ENCODE measurements at regions not wholly inside any gene's neighbourhood (a gene's known extent, or its start where the extent isn't known, plus 50 kb on each side); places are given as distances from the start of the nearest gene placed in this dataset.

DNA sequence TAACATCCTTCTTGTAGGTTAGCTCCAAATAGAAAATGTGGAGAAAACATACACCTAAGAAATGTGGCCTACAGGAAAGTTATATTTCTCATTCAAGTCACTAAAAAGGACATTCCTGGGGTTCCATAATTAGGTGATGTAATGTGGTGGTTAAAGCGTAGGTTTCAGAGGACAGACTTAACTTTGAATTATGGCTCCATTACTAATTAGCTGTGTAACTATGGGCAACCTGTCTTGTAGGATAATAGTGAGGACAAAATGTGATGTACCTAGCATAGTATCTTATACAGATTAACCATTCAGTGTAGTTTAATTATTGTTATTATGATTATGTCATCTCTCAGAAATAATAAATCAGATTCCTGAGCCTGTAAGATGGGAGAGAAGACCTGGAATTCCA lies 602.5 kb downstream of the TSN start:
- no peak for DNase-seq

DNA sequence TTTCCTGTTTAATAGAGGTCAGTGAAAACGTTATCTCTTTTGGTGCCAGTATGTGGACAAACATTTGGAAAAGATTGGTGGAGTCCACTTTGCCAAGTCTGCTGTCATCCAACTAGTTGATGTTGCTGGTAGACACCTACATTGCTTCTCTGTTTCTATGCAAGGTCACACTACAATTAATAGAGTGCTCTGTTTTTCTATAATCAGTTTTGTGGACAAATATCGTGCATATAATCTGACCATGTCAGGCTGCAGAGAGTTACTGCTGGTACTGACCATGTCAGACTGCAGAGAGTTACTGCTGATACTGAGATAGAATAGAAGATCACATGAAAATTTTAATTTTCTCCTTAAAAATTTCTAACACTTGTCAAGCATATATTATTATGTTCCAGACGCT lies 603.3 kb downstream of the TSN start:
- DNase-seq: no peak

DNA sequence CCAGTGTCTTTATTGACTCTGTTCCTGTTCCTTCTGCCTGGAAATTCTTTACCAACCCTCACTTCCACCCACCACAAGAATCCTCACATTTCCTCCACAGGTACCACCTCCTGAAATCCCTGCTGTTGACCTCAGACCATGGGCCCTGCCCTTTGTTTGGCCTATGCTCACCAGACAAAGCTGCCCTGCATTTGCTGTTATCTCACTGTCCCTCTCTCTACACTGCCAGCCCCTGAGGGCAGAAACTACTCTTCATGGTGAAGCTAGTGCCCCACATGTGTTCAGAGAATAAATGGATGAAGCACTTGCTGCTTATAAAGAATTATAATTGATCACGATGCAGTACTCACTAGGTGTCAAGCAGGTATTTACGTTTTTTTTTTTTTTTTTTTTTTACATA lies 608.4 kb downstream of the TSN start:
- no peak for DNase-seq

DNA sequence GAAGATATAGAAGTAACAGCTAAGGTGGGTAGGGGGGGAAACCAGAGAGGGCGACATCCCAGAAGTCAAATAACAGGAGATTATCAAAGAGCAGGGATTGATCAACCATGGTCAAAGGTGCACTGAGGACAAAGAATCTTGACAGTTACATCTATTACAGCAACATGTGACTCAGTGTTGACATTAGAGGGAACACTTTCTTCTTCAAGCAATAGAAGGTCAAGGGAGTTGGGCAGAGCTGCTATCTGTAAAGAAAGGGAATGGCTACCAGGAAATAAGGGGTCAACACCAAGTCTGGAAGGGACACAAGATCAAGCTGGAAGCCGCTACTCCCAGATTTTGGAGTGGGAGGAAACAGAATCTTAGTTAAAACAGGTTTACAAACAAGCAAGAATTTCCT lies 611.0 kb downstream of the TSN start:
- DNase-seq: no peak

DNA sequence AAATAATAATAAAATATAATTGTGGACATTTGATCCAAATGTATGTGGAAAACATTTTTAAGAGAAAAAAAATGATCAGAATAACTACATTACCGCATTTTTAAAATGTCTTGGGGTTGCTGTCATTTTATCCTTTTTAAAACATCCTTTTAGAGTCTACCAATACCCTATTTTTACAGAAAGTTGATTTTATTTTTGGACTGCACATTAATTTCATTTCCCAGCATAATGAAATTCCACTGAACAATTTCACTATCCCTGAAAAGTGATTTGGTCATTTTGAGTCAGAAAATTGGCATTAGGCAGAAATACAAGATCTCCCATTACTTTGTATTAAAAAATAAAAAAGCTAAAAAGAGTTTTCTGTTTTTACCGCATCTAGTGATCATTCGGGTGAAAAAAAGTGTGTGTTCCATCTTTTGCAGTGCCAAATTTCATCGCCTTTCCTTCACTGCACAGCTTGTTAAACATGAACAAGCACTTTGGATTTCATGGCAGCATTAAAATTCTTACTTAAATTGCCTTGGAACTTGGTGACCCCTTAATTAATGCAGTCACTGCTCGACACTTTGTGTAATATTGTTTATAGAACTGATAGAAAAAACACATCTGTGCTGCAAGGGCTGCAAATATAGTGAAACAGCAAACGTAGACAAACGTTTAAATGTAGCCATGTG lies 611.7 kb downstream of the TSN start:
- DNase-seq: no peak

DNA sequence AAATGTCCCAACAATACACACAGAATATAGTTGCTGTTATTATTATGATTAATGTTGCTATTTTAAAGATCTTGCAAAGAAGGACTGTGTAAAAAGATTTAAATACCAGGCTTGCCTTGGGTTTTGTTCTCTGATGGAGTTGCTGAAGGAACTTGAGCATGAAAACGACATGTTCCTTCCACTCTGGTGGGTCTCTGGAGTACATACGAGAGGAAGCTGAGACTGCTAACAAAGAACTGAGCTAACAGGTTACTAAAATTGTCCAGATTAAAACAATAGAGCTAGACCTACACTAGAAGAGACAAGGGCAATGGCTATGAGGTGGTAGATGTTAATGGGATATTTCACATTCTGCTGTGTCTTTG lies 612.2 kb downstream of the TSN start:
- DNase-seq: no peak

DNA sequence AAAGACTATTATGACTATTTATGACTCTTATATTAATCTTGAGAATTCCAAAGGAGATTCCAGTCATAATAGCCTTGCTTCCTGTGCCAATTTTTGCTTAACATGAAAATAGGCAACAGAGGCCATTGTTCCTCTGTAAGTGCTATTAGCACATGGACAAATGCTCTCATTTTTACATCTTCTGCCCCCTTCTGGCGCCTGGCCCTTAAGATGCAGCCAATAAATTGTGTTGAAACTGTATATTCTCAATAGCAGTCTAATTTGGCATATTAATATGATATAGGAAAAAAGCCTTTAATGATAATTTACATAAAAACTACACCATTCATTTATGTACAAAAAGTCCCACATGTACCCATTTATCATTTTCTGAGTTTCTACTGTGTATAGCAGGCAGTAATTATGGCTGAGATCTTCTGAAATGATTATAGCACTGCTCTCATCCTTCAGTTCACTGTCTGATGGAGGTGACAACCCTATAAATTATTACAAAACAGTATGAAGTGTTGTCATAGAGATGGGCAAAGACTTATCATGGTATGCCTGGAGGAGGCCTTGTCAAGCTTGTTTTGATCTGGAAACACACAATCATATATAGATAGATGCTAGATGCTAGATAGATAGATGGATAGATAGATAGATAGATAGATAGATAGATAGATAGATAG lies 613.3 kb downstream of the TSN start:
- DNase-seq: no peak

DNA sequence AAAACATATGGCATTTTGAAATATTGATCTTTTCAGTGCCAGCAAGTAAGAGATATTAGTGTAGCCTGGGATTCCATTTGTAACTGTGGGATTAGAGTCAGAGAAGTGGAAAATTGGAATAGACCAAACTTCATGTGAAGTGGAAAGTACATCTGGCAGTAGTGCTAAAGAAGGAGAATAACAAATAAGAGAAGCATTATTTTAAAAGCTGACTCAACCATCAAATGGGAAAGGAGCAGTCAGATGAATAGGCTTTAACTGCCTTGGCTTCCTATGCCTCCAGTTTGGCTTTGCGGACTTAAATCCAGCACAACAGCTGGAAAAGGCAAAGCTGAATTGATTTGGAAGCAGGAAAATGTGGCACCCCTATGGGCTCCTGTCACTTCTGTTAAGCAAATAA lies 623.1 kb downstream of the TSN start:
- no peak for DNase-seq

DNA sequence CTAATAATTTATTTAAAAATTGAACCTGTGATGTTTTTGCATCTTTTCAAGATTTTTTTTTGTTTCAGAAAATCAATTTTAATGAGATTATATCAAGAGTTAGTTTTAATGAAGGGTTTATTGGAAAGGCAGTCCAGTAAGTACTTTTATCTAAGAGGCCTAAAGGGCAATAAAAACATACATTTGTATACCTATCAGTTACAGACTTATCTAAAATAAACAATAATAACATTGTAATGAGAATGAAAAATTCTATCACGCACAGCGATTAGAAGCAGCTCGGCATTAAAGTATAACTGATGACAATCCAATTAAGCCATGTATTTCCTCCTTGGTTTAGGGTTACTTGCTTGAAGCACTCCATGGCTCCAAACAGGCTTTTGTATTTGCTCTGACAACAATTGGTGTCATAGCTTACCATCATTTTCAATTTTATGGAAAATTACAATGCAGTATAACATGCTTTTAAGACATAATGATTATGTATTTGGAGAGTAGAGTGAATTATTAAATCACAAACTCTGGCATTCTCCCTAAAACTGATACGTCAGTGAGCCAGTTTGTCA lies 629.4 kb downstream of the TSN start:
- DNase-seq: no peak

DNA sequence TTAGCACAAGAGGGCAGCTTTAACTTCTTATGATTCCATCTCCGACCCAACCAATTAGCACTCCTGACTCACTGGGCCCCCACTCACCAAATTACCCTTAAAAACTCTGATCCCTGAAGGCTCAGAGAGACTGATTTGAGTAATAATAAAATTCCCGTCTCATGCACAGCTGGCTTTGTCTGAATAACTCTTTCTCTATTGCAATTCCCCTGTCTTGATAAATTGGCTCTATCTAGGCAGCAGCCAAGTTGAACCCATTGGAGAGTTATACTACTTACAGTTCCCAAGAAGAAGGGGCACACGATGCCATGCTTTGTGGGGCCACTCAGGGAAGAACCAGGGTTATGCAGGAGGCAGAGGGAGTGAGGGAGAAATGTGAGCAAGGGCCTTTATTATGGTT lies 632.8 kb downstream of the TSN start:
- DNase-seq: no peak

DNA sequence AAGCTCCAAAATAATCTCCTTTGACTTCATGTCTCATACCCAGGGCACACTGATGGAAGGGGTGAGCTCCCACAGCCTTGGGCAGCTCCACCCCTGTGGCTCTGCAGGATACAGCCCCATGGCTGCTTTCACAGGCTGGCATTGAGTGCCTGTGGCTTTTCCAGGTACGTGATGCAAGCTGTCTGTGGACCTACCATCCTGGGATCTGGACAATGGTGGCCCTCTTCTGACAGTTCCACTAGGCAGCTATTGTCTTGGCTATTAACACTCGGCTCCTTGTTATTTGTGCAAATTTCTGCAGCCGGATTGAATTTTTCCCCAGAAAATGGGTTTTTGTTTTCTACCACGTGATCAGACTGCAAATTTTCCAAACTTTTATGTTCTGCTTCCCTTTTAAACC lies 634.2 kb downstream of the TSN start:
- DNase-seq: no peak

DNA sequence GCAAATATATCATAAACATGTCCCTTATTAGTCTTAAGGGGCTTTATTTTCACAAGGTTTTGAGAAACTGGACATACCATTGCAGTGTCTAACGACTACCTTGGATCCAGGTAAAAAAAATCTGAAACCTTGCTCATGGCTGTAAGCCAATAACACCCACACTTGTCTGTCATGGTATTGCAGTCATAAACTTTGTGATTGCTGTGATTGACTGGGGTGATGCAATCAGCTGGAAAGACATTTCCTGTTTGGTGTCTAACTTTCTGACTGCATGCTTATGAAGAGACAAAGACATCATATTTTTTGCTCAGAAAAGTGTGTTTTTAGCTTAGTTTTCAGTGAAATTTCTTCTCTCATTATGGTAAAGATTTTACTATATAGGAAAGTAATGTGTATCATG lies 635.0 kb downstream of the TSN start:
- DNase-seq: no peak

DNA sequence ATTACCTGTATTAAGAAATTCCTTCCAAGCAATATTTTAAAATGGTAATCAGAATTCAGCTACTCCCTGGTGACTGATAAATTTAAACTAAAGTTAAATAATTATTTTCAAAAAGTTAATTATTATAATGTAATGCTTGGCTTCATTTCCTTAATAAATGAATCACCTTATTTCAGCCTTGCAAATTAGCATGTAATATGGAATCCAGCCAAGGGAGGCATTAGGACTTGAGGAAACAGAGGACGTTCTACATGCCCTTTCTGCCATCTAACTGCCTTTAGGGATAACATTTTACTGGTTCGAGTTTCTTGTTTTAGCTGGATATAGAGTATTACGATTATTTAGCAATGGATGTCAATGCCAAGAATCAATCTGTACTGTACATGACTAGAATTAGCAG lies 636.3 kb downstream of the TSN start:
- no peak for DNase-seq

DNA sequence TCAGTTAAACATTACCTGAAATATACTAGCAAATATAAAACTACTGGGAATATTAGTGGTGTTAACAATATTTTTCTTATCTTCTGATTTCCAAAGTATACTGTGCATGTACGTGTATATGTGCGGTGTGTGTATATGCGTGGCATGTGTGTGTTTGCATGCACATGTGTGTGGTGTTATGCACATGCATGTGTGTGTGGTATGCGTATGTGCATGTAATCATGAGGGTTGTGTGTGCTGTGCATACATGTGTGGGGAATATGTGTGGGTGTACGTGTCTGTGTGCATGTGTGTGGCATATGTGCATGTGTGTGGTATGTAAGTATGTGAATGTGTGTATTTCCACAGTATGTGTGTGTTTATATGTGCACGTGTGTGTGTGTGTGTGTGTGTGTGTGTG lies 640.2 kb downstream of the TSN start:
- DNase-seq: no peak

DNA sequence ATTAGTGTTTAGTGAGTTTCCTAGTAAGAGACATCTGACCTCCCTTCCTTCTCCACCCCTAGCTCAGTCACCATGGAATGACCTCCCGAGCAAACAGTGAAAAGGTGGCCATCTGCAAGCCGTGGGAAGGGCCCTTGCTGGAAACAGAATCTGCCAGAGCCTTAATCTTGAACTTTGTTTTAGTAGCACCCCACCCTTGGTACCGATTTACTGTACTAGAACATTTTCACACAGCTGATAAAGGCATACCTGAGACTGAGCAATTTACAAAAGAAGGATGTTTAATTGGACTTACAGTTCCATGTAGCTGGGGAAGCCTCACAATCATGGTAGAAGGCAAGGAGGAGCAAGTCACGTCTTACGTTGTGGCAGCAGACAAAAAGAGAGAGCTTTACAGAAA lies 655.8 kb downstream of the TSN start:
- no peak for DNase-seq

DNA sequence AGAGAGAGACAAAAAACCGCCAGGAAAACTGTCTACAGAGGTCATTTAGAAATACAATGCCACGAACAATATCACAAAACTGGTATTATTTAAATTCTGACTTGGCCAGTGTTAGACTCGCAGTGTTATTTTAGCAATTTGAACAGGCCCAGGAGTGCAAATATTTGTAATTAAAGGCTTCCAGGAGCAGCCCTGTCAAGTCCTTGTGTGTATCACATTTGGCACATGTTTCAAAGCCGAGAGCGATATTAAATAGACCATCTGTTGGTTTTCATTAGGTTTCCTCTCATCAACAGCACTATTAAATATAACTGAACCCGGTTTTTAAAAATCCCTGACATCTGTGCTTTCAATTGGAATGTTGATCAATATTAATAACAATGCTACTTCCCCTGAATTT lies 656.9 kb downstream of the TSN start:
- DNase-seq: no peak

DNA sequence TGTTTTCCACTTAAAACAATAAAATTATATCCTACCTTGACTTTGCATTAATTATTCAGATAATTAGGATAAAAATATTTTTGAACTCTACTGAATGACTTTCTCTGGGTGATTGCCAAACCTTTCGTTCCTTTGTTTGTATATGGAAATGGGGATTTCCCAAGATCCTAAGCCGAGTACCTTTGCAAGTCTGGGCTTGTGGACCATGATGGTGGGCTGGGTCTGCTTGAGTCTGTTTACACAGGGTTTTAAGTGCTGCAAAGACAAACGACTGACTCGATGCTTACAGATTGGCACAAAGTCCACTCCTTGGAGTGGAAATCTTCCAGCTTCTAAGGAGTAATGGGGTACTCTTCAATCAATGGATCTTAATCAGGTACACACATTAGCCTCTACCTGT lies 659.5 kb downstream of the TSN start:
- no peak for DNase-seq

DNA sequence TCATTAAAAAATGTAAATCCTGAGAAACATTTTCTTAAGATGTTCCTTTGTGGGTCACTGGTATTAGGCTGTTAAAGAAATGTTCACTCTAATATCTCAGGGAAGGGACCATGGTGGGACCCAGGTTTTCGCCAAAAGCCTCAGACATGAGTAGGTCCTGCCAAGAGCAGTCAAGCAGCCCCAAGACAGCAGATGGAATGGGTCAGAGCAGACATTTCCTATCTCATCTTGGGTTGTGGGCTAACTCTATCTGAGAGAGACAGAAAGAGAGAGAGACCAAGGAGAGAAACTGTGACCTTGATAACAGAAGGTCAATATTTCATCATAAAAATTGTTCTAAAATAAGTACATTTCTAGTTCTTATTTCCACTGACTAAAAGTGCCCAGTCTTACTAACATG lies 661.7 kb downstream of the TSN start:
- DNase-seq: no peak

DNA sequence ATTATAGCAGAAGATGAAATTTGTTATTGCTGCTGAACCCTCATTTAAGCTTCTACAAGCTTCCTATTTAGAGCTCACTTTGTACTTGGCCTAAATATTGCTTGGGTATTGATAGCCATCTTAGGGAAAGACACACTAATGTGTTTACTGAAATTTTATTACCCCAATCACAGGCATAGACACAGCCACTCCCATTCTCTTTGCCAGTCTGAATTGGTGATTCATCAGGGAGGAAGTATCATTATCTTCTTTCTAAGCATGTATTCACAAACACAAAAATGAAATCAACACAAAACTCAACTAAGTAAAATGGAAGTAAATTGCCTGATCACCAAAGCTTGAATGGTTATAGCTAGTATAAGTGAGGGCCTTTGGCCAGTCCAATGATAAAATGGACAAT lies 666.3 kb downstream of the TSN start:
- no peak for DNase-seq

DNA sequence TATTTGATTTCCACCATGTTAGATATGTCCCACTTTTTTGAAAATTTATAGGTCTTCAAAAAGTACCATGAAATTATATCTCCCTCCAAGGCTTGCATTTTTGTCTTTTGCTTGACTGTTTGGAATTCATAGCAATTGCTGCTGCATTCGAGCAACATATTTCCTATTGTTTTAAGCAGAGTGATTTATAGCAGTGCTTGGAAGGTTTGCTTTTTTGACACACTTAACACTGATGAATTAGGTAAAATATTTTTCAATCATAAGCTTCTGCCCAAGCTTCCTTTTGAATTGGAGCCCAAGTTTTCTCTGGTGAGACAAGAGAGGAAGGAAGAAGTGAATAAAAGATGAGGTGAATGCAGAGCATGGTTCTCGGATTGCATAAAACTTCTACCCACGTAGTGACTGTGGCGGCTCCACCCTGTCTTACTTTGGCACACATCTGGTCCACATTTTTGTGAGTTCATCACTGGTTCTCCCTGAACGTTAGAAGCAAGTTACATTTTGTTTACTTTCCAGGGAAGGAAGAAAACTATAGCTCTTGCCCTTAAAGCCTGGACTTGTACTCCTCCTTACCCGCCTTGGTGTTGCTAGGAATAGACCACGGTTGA lies 667.0 kb downstream of the TSN start:
- DNase-seq: no peak

DNA sequence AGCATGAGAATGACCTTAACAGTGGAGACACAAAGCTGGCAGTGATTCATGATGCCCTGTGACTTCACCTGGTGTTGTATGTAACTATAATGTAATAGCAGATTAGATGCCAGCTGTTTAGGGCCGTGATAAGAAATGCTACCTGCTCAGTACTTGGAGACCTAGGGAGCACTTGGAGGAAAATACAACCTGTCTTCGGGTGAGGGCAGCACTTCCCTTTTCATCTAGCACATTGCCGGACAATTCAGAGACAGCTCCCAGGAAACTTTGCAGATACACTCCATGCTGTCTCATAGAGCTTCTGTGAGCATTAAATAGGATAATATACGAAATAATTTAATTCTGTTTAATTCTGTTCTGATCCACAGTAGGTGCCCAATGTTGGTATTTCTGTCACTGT lies 668.5 kb downstream of the TSN start:
- DNase-seq: no peak

DNA sequence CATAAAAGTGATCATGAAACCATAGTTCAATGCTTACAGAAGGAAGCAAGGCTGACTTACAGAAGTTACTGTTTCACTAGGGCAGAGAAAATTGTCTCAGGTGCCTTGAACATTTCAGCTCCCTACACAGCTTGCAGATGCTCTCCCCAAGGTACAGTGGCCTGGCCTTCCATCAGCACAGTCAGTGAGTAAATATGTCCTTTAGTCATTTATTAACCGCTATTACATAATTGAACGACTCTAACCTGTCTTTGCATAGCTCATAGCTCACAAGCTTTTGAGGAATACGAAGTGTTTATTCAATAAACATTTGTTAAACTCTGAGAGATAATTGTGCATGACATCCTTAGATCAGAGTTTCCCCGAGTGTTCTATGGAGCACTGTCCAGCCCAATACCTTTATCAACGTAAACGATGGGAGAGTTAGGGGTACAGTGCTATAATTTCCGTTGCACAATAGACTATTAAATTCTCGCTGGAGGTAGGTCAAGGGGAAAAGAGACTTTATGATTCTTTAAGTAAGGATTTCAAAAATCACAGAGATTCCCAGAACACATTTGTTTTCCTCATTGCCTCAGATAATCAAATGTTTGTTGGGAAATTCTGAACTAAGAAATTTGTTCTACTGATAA lies 677.8 kb downstream of the TSN start:
- DNase-seq: no peak

DNA sequence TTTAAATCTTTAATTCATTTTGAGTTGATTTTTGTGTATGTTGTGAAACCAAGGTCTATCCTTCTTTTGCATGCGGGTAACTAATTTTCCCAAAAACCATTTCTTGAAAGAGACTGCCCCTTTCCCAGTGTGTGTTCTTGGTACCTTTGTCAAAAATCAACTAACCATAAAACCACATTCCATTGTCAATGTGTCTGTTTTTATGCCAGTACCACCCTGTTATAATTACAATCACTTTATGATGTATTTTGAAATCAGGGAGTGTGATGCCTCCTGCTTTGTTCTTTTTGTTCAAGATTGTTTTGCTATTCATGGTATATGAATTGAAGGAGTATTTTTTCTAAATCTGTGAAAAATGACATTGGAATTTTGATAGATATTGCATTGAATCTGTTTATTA lies 689.6 kb downstream of the TSN start:
- no peak for DNase-seq

DNA sequence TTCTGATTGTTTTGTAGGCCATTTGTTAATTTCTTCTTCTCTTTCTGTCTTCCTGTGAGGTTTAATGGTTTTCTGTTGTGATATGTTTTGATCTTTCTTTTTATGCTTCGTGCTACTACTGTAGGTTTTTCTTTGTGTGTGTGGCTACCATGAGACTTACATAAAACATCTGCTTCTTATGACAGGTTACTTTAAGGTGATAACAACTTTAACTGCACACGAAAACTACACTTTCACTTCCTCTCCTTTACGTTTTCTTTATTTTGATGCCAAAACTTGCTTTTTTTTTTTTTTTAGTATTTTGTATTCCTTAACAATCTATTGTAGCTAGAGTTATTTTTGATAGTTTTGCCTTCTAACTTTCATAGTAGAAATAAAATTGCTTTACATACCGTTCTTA lies 691.3 kb downstream of the TSN start:
- no peak for DNase-seq

All from CD4-positive, alpha-beta T cell treated with Interleukin-12 subunit alpha and Interleukin-12 subunit beta, for 1 hour (primary cell).